GM12878 (cell line): ENCODE measurements at regions not wholly inside any gene's neighbourhood (a gene's known extent, or its start where the extent isn't known, plus 50 kb on each side); places are given as distances from the start of the nearest gene placed in this dataset.

Experiments
- ATAC-seq: fragments of 200-7000 bp; cut with Tn5 transposase; 3 replicates; pipeline ENCODE4 v1.9.1; 2020; ENCODE audit warnings: mild to moderate bottlenecking, moderate library complexity
- BruUV-seq: library from RNA; stranded (reverse); fragments of 400-500 nt; replicated peaks from 2 replicates; lab custom pipeline; 2021; lab: Mats Ljungman, UMichigan
- CTCF ChIA-PET: fragments of 300-600 bp; sonication (Branson Sonifier 250); formaldehyde crosslinking; extraction: SDS; loops from one replicate; lab custom pipeline; 2021; ENCODE audit warnings: inconsistent platforms; lab: Yijun Ruan, JAX
- POLR2A ChIA-PET: fragments of 350-600 bp; formaldehyde crosslinking; extraction: SDS; loops from one replicate; lab custom pipeline; 2021; ENCODE audit warnings: inconsistent platforms; lab: Charles Lee
- RAD21 ChIA-PET: fragments of 300-600 bp; sonication (Branson Sonifier 250); formaldehyde crosslinking; loops from one replicate; lab custom pipeline; 2023; ENCODE audit warnings: antibody characterized with exemption; ENCODE audit not compliant: unreplicated experiment; lab: Charles Lee
- SMC1A ChIA-PET: fragments of 300-600 bp; sonication (Branson Sonifier 250); formaldehyde crosslinking; loops from one replicate; lab custom pipeline; 2023; ENCODE audit not compliant: unreplicated experiment, uncharacterized antibody; lab: Charles Lee
- DNase-seq: peaks from one replicate; pipeline ENCODE4 v3.0.0-alpha.2; 2011; ENCODE audit warnings: low read depth, low spot score
- FAIRE-seq: peaks from 3 replicates; lab custom pipeline; 2011; peaks lifted over from hg19 to GRCh38; lab: Jason Lieb, UNC
- H2AFZ ChIP-seq: 2 replicates; pipeline ENCODE4 v1.6.0; 2011; ENCODE audit warnings: low read depth, low read length, control low read depth; ENCODE audit not compliant: control insufficient read depth
- H3K27ac ChIP-seq: 2 replicates; pipeline ENCODE4 v1.5.1; 2011; ENCODE audit warnings: control low read depth; ENCODE audit not compliant: control insufficient read depth, insufficient read depth
- H3K27me3 ChIP-seq, 2 experiments: replicated peaks in 1 of 2; 2 replicates each; pipeline versions ENCODE4 v1.6.0 to v1.6.1; 2011; ENCODE audit warnings: low read length in 1 of 2; ENCODE audit not compliant: control insufficient read depth in 2 of 2, insufficient read depth in 2 of 2
- H3K36me3 ChIP-seq, 2 experiments: 2 replicates each; pipeline ENCODE4 v1.5.1; 2011; ENCODE audit warnings: low read length in 1 of 2; ENCODE audit not compliant: control insufficient read depth in 2 of 2, insufficient read depth in 2 of 2
- H3K4me1 ChIP-seq: 2 replicates; pipeline ENCODE4 v1.6.1; 2011; ENCODE audit warnings: mild to moderate bottlenecking, low read length, moderate library complexity, mixed read lengths; ENCODE audit not compliant: control insufficient read depth, insufficient read depth
- H3K4me2 ChIP-seq: 2 replicates; pipeline ENCODE4 v1.6.0; 2011; ENCODE audit warnings: control low read depth; ENCODE audit not compliant: control insufficient read depth, insufficient read depth
- H3K4me3 ChIP-seq: fragments of 200-600 bp; sonication (generic); 2 replicates; pipeline ENCODE4 v1.5.1; 2016
- H3K79me2 ChIP-seq: 2 replicates; pipeline ENCODE4 v1.6.0; 2011; ENCODE audit warnings: low read length; ENCODE audit not compliant: control insufficient read depth, insufficient read depth
- H3K9ac ChIP-seq: 2 replicates; pipeline ENCODE4 v1.8.0; 2011; ENCODE audit warnings: low read length, control low read depth, mixed read lengths; ENCODE audit not compliant: control insufficient read depth, insufficient read depth
- H3K9me3 ChIP-seq: replicated peaks from 3 replicates; pipeline ENCODE4 v1.5.1; 2011; ENCODE audit warnings: mild to moderate bottlenecking, low read length; ENCODE audit not compliant: control insufficient read depth, insufficient read depth
- H4K20me1 ChIP-seq: 2 replicates; pipeline ENCODE4 v1.6.0; 2011; ENCODE audit not compliant: control insufficient read depth, insufficient read depth
- BHLHE40 ChIP-seq, 2 experiments: fragments of 450-650 bp in 1 of 2; IDR thresholded peaks; 2 replicates each; pipeline ENCODE4 v1.6.1; 2011 to 2017; ENCODE audit warnings: low read depth in 2 of 2, borderline replicate concordance in 1 of 2, improper control_type of control experiment in 1 of 2, low read length in 1 of 2, mild to moderate bottlenecking in 1 of 2
- ETV6 ChIP-seq, 2 experiments: fragments of 450-650 bp in 1 of 2; IDR thresholded peaks in 1 of 2; conservative IDR thresholded peaks in 1 of 2; 2 replicates each; pipeline ENCODE4 v1.6.1; 2014; ENCODE audit warnings: antibody characterized with exemption in 1 of 2, borderline replicate concordance in 1 of 2, low read depth in 1 of 2, mild to moderate bottlenecking in 1 of 2, moderate library complexity in 1 of 2
- HCFC1 ChIP-seq: fragments of 150-350 bp; IDR thresholded peaks from 2 replicates; pipeline ENCODE4 v1.6.1; 2014; ENCODE audit warnings: low read length
- HDGF ChIP-seq: fragments of 450-650 bp; IDR thresholded peaks from 2 replicates; pipeline ENCODE4 v1.6.1; 2016; ENCODE audit warnings: antibody characterized with exemption
- IKZF2 ChIP-seq, 2 experiments: fragments of 450-650 bp; IDR thresholded peaks; 2 replicates each; pipeline ENCODE4 v1.6.1; 2017; ENCODE audit warnings: mild to moderate bottlenecking in 2 of 2, moderate library complexity in 2 of 2
- SREBF2 ChIP-seq: IDR thresholded peaks from 2 replicates; pipeline ENCODE4 v1.6.1; 2012; ENCODE audit warnings: mild to moderate bottlenecking, low read length
- TCF3 ChIP-seq: IDR thresholded peaks from 2 replicates; pipeline ENCODE4 v1.6.1; 2012; ENCODE audit warnings: low read depth, mild to moderate bottlenecking, low read length, borderline replicate concordance; ENCODE audit not compliant: insufficient read depth
- ZNF384 ChIP-seq: IDR thresholded peaks from 2 replicates; pipeline ENCODE4 v1.6.1; 2012; ENCODE audit warnings: low read depth, mild to moderate bottlenecking, low read length, improper control_type of control experiment, borderline replicate concordance
- ZZZ3 ChIP-seq: IDR thresholded peaks from 2 replicates; pipeline ENCODE4 v1.6.1; 2011; ENCODE audit warnings: low read depth; ENCODE audit not compliant: control insufficient read depth, insufficient read length
- WGBS: methylation state at CpG from one replicate; pipeline ENCODE4 v1.1.6; 2016; ENCODE audit warnings: low lambda C conversion rate; ENCODE audit not compliant: insufficient replicate concordance, insufficient coverage; ENCODE audit errors: missing lambda C conversion rate; 5-methylcytosine and 5-hydroxymethylcytosine counted together
- in situ Hi-C: fragments of 300-500 bp; cut with MboI; formaldehyde crosslinking; loops from 9 replicates; pipeline ENCODE4 v1.14.3; 2018; ENCODE audit warnings: mixed read lengths
- intact Hi-C: fragments of 100-400 bp; cut with micrococcal nuclease; formaldehyde crosslinking; loops from one replicate; pipeline ENCODE4 v1.14.2; 2022; ENCODE audit not compliant: unreplicated experiment
- TF ChIP-seq, protein P1 (sequence below): fragments of 450-650 bp; IDR thresholded peaks from 2 replicates; pipeline ENCODE4 v1.6.1; 2014; ENCODE audit warnings: mild to moderate bottlenecking
- TF ChIP-seq, protein P2 (sequence below): IDR thresholded peaks from 2 replicates; pipeline ENCODE4 v1.6.1; 2011; ENCODE audit warnings: low read depth, mild to moderate bottlenecking, low read length, moderate library complexity, borderline replicate concordance; ENCODE audit errors: extremely low read depth
- TF ChIP-seq, protein P3 (sequence below): IDR thresholded peaks from 2 replicates; pipeline ENCODE4 v1.6.1; 2011; ENCODE audit warnings: borderline replicate concordance, low read depth, mild to moderate bottlenecking, moderate library complexity, low read length; ENCODE audit not compliant: insufficient read depth, poor library complexity, severe bottlenecking
- TF ChIP-seq, protein P4 (sequence below): fragments of 450-650 bp; IDR thresholded peaks from 2 replicates; pipeline ENCODE4 v1.6.1; 2017; ENCODE audit warnings: mild to moderate bottlenecking, moderate library complexity
- TF ChIP-seq, protein P5 (sequence below): fragments of 450-650 bp; IDR thresholded peaks from 2 replicates; pipeline ENCODE4 v1.6.1; 2016; ENCODE audit warnings: mild to moderate bottlenecking

DNA sequence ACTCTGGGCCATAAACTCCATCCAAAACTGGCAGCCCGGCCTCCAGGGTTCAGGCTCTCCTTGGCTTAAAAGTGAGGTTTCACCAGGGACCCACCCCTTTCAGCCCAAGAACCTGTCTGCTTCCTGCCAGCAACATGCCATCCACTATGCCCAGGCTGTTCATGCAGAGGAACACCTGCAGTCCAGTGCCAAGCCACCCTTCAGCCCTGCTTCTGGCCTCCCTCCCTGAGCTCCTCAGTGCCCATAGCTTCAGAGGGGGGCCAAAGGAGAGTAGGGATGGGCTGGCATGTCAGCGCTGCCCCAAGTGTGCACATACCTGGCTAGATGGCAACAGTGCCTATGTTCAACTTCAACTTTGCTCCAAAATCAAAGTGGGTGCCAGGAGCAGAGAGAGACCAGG lies 166.9 kb upstream of the MRPS30 start (continued):
- TF ChIP-seq, protein P1, sequence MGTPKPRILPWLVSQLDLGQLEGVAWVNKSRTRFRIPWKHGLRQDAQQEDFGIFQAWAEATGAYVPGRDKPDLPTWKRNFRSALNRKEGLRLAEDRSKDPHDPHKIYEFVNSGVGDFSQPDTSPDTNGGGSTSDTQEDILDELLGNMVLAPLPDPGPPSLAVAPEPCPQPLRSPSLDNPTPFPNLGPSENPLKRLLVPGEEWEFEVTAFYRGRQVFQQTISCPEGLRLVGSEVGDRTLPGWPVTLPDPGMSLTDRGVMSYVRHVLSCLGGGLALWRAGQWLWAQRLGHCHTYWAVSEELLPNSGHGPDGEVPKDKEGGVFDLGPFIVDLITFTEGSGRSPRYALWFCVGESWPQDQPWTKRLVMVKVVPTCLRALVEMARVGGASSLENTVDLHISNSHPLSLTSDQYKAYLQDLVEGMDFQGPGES = no peak
- TF ChIP-seq, protein P2, sequence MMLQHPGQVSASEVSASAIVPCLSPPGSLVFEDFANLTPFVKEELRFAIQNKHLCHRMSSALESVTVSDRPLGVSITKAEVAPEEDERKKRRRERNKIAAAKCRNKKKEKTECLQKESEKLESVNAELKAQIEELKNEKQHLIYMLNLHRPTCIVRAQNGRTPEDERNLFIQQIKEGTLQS = no peak
- TF ChIP-seq TCF3 = no peak
- TF ChIP-seq, protein P3, sequence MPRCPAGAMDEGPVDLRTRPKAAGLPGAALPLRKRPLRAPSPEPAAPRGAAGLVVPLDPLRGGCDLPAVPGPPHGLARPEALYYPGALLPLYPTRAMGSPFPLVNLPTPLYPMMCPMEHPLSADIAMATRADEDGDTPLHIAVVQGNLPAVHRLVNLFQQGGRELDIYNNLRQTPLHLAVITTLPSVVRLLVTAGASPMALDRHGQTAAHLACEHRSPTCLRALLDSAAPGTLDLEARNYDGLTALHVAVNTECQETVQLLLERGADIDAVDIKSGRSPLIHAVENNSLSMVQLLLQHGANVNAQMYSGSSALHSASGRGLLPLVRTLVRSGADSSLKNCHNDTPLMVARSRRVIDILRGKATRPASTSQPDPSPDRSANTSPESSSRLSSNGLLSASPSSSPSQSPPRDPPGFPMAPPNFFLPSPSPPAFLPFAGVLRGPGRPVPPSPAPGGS = no peak

DNA sequence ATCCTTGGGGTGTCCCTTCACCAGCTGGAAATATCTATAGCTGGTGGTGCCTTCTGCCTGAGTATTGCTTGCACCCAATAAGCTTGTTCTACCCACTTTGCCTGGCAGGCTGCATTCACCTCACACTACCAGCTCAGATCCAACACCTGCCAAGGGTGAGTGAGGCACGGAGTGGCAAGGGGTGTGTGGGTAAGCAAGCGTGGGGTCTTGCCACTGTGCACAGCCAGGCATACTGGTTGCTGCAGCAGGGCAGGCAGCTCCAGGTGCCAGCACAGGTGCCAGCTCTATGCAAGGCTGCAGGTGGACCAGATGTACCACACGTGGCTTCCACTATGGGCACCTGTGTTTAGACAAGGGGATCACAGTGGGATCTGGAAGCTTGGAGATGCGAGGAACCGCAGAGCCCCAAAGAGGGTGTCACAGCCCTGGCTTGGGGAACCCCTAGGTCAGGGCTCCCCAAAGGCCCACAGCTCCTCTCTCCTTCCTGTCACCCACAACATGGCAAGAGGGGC lies 167.7 kb upstream of the MRPS30 start:
- Histone ChIP-seq H3K4me1 (no peaks in the 10 kb centered on the region), H3K9ac (no peak overlapping the region), H3K9me3 (no peaks in the 10 kb centered on the region), H2AFZ (no peak overlapping the region), H3K4me3 (no peak overlapping the region), H3K36me3 (no peaks in the 10 kb centered on the region), H3K27me3 (no peaks in the 10 kb centered on the region), H3K79me2 (no peaks in the 10 kb centered on the region), H3K4me2 (no peak overlapping the region), H3K27ac (no peak overlapping the region), H4K20me1 (no peaks in the 10 kb centered on the region)
- intact Hi-C loops (no loop called here), in situ Hi-C loops (no loop called here)
- BruUV-seq = no TSS peak
- FAIRE-seq = no peak
- ChIA-PET POLR2A (no interaction called here), SMC1A (no interaction called here), RAD21 (interaction anchor here (1.1 kb wide), 1 partner anchor 53 kb away, joined by 3 read pairs; no protein-coding TSS in a partner anchor), CTCF (interaction anchor here (1.1 kb wide), 1 partner anchor 37 kb away, joined by 4 read pairs; no protein-coding TSS in a partner anchor)
- ATAC-seq = no peak
- WGBS = 0% methylated on average over 5 of the region's 5 CpGs
- DNase-seq = no peak
- TF ChIP-seq ZZZ3 (no peak), HCFC1 (no peak), ZNF384 (no peak), IKZF2 (IDR thresholded peaks at IDR 0.05) (no peak), ETV6 (conservative IDR thresholded peaks at IDR 0.05 in 1 of 2, IDR thresholded peaks at IDR 0.05 in 1 of 2; ENCODE audit: borderline replicate concordance in 1 of 2, low read depth in 1 of 2) (no peak), SREBF2 (no peak), HDGF (no peak), BHLHE40 (IDR thresholded peaks at IDR 0.05; ENCODE audit: borderline replicate concordance in 1 of 2, low read depth in 2 of 2, low read length in 1 of 2) (no peak)
- TF ChIP-seq, protein P2 = no peak
- TF ChIP-seq, protein P4, sequence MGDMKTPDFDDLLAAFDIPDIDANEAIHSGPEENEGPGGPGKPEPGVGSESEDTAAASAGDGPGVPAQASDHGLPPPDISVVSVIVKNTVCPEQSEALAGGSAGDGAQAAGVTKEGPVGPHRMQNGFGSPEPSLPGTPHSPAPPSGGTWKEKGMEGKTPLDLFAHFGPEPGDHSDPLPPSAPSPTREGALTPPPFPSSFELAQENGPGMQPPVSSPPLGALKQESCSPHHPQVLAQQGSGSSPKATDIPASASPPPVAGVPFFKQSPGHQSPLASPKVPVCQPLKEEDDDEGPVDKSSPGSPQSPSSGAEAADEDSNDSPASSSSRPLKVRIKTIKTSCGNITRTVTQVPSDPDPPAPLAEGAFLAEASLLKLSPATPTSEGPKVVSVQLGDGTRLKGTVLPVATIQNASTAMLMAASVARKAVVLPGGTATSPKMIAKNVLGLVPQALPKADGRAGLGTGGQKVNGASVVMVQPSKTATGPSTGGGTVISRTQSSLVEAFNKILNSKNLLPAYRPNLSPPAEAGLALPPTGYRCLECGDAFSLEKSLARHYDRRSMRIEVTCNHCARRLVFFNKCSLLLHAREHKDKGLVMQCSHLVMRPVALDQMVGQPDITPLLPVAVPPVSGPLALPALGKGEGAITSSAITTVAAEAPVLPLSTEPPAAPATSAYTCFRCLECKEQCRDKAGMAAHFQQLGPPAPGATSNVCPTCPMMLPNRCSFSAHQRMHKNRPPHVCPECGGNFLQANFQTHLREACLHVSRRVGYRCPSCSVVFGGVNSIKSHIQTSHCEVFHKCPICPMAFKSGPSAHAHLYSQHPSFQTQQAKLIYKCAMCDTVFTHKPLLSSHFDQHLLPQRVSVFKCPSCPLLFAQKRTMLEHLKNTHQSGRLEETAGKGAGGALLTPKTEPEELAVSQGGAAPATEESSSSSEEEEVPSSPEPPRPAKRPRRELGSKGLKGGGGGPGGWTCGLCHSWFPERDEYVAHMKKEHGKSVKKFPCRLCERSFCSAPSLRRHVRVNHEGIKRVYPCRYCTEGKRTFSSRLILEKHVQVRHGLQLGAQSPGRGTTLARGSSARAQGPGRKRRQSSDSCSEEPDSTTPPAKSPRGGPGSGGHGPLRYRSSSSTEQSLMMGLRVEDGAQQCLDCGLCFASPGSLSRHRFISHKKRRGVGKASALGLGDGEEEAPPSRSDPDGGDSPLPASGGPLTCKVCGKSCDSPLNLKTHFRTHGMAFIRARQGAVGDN = no peak
- TF ChIP-seq, protein P5, sequence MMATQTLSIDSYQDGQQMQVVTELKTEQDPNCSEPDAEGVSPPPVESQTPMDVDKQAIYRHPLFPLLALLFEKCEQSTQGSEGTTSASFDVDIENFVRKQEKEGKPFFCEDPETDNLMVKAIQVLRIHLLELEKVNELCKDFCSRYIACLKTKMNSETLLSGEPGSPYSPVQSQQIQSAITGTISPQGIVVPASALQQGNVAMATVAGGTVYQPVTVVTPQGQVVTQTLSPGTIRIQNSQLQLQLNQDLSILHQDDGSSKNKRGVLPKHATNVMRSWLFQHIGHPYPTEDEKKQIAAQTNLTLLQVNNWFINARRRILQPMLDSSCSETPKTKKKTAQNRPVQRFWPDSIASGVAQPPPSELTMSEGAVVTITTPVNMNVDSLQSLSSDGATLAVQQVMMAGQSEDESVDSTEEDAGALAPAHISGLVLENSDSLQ = no peak
